ENCODE measurements at regions not wholly inside any gene's neighbourhood (a gene's known extent, or its start where the extent isn't known, plus 50 kb on each side); places are given as distances from the start of the nearest gene placed in this dataset.

DNA sequence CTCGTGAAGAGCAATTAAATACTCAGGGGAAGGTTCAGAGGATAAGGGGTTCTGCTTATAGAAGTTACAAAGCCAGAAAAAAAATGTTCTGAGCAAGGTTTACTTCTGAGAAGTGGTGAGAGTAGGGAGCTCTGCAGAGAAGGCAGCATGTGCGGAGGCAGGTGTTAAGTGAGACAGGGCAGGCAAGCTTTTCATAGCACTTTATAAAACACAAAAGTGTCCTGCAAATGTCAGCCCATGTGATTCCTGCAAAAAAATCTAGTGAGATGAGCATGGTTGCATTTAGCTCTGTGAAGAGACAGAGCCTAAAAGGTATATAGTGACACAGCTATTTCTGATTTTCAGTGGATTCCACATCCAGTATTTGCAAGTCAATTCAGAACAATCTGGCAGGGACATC, 223.8 kb upstream of the SYT4 start:
- Histone ChIP-seq H3K27ac (ENCODE audit: low read length in 2 of 2) (no peak overlapping the region), H4K20me1 (ENCODE audit: control insufficient read depth, insufficient read depth, low read length, poor library complexity, severe bottlenecking) (no peaks in the 10 kb centered on the region), H3K79me2 (ENCODE audit: control insufficient read depth, insufficient read depth, low read length) (no peaks in the 10 kb centered on the region), H3K4me1 (ENCODE audit: control insufficient read depth in 2 of 2, insufficient read depth in 2 of 2, low read length in 2 of 2) (no peaks in the 10 kb centered on the region), H3K36me3 (replicated peaks in 1 of 2; ENCODE audit: control extremely low read depth in 1 of 2, control insufficient read depth in 1 of 2, extremely low read depth in 1 of 2, insufficient read depth in 2 of 2, low read length in 1 of 2) (no peaks in the 10 kb centered on the region), H2AFZ (ENCODE audit: insufficient read depth, low read depth, low read length, poor library complexity, severe bottlenecking) (no peak overlapping the region), H3K27me3 (replicated peaks in 1 of 4; ENCODE audit: control extremely low read depth in 1 of 4, control insufficient read depth in 3 of 4, insufficient read depth in 4 of 4, low read length in 3 of 4) (no peaks in the 10 kb centered on the region), H3K4me3 (ENCODE audit: control extremely low read depth in 1 of 5, extremely low read depth in 1 of 5, insufficient read depth in 1 of 5, low read depth in 2 of 5, low read length in 4 of 5) (no peak overlapping the region), H3K9me3 (ENCODE audit: control extremely low read depth in 1 of 3, control insufficient read depth in 2 of 3, insufficient read depth in 1 of 3, low read length in 2 of 3) (peaks cover 0 to 6% (median 0%) of the 10 kb centered on the region in 3 donors), H3K4me2 (replicated peaks; ENCODE audit: low read depth, low read length, poor library complexity, severe bottlenecking) (no peak overlapping the region), H3K9ac (ENCODE audit: low read length) (no peak overlapping the region)
- Mint-ChIP-seq H3K27ac (no peak overlapping the region), H3K4me3 (no peak overlapping the region), H3K4me1 (no peaks in the 10 kb centered on the region), H3K27me3 (no peaks in the 10 kb centered on the region), H3K9me3 (ENCODE audit: insufficient read depth) (peaks cover 6% of the 10 kb centered on the region)
- intact Hi-C loops (cut with micrococcal nuclease): no loop called here
- TF ChIP-seq EZH2 (IDR thresholded peaks at IDR 0.05; ENCODE audit: borderline replicate concordance, insufficient read depth, low read depth, low read length, poor library complexity, severe bottlenecking) (no peak), CTCF (IDR thresholded peaks at IDR 0.05) (no peak)
- CTCF ChIA-PET: no interaction called here
- ATAC-seq (ENCODE audit: low read depth) (no peak), DNase-seq (no peak)
- 100% methylated on average over 1 of the region's 2 CpGs for WGBS (ENCODE audit: insufficient coverage)
- POLR2A ChIA-PET: no interaction called here

DNA sequence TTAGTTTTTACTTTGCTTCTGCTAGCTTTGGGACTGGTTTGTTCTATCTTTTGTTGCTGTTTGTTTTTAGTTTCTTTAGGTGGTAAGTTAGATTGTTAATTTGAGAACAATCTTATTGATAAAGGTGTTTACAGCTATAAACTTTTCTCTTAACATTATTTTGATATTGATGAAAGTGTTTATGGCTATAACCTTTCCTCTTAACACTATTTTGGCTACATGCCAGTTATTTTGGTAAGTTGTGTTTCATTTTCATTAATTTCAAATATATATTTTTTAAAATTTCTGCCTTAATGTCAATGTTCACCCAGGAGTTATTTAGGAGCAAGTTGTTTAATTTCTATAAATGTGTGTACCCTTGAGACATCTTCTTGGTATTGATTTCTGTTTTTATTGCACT, 229.6 kb upstream of the SYT4 start:
- Histone ChIP-seq H3K79me2 (ENCODE audit: control insufficient read depth, insufficient read depth, low read length) (no peaks in the 10 kb centered on the region), H3K27ac (ENCODE audit: low read length in 2 of 2) (no peak overlapping the region), H3K4me1 (ENCODE audit: control insufficient read depth in 2 of 2, insufficient read depth in 2 of 2, low read length in 2 of 2) (no peaks in the 10 kb centered on the region), H4K20me1 (ENCODE audit: control insufficient read depth, insufficient read depth, low read length, poor library complexity, severe bottlenecking) (no peaks in the 10 kb centered on the region), H3K4me2 (replicated peaks; ENCODE audit: low read depth, low read length, poor library complexity, severe bottlenecking) (no peak overlapping the region), H3K36me3 (replicated peaks in 1 of 2; ENCODE audit: control extremely low read depth in 1 of 2, control insufficient read depth in 1 of 2, extremely low read depth in 1 of 2, insufficient read depth in 2 of 2, low read length in 1 of 2) (no peaks in the 10 kb centered on the region), H3K9ac (ENCODE audit: low read length) (no peak overlapping the region), H3K4me3 (ENCODE audit: control extremely low read depth in 1 of 5, extremely low read depth in 1 of 5, insufficient read depth in 1 of 5, low read depth in 2 of 5, low read length in 4 of 5) (no peak overlapping the region), H3K9me3 (ENCODE audit: control extremely low read depth in 1 of 3, control insufficient read depth in 2 of 3, insufficient read depth in 1 of 3, low read length in 2 of 3) (peaks cover 2 to 9% (median 7%) of the 10 kb centered on the region in 3 donors), H2AFZ (ENCODE audit: insufficient read depth, low read depth, low read length, poor library complexity, severe bottlenecking) (no peak overlapping the region), H3K27me3 (replicated peaks in 1 of 4; ENCODE audit: control extremely low read depth in 1 of 4, control insufficient read depth in 3 of 4, insufficient read depth in 4 of 4, low read length in 3 of 4) (no peaks in the 10 kb centered on the region)
- CTCF ChIA-PET: no interaction called here
- Mint-ChIP-seq H3K27me3 (no peaks in the 10 kb centered on the region), H3K9me3 (ENCODE audit: insufficient read depth) (peaks cover 14% of the 10 kb centered on the region), H3K4me1 (no peaks in the 10 kb centered on the region), H3K27ac (no peak overlapping the region), H3K4me3 (no peak overlapping the region)
- intact Hi-C loops (cut with micrococcal nuclease): no loop called here
- DNase-seq (no peak), ATAC-seq (ENCODE audit: low read depth) (no peak)
- POLR2A ChIA-PET: no interaction called here
- TF ChIP-seq CTCF (IDR thresholded peaks at IDR 0.05) (no peak), EZH2 (IDR thresholded peaks at IDR 0.05; ENCODE audit: borderline replicate concordance, insufficient read depth, low read depth, low read length, poor library complexity, severe bottlenecking) (no peak)

Data from B cell (primary cell).